Breast epithelium (tissue), 4 donors: ENCODE measurements at regions not wholly inside any gene's neighbourhood (a gene's known extent, or its start where the extent isn't known, plus 50 kb on each side); places are given as distances from the start of the nearest gene placed in this dataset.
"Not testable (repeated sequence)": the region's sequence is repeated elsewhere in the genome, so short reads cannot be mapped to it uniquely, and the experiment has no call there.

ENCODE experiments used
- DNase-seq, 2 donors: peaks; one replicate each; pipeline ENCODE4 v3.0.0-alpha.2; 2019; ENCODE audit warnings: low spot score in 2 of 2
- H3K27ac ChIP-seq, 2 donors: fragments of 200-600 bp; sonication (generic) in 1 of 2; one replicate each; pipeline ENCODE4 v1.5.1; 2016 to 2019; ENCODE audit warnings: mild to moderate bottlenecking in 1 of 2
- H3K27me3 ChIP-seq, 2 donors: fragments of 200-600 bp; sonication (generic) in 1 of 2; one replicate each; pipeline versions ENCODE4 v1.5.1 to v1.6.0; 2017 to 2019; ENCODE audit warnings: control low read depth in 1 of 2, mild to moderate bottlenecking in 1 of 2
- H3K36me3 ChIP-seq: fragments of 200-600 bp; one replicate; pipeline ENCODE4 v1.5.1; 2019
- H3K4me1 ChIP-seq, 2 donors: fragments of 200-600 bp; sonication (generic); one replicate each; pipeline ENCODE4 v1.5.1; 2016 to 2019; ENCODE audit warnings: control low read depth in 1 of 2
- H3K4me3 ChIP-seq, 3 donors: fragments of 200-600 bp; sonication (generic); 1 replicate in 2 of 3; 2 replicates in 1 of 3; pipeline ENCODE4 v1.5.1; 2016 to 2019; ENCODE audit warnings: mild to moderate bottlenecking in 3 of 3, moderate library complexity in 2 of 3
- H3K9me3 ChIP-seq, 2 donors: fragments of 200-600 bp; sonication (generic) in 1 of 2; one replicate each; pipeline ENCODE4 v1.5.1; 2016 to 2019; ENCODE audit warnings: control low read depth in 1 of 2
- CTCF ChIP-seq, 3 donors: fragments of 450-650 bp; IDR thresholded peaks; one replicate each; pipeline ENCODE4 v1.5.1; 2016 to 2017; ENCODE audit warnings: antibody characterized with exemption in 3 of 3, mild to moderate bottlenecking in 3 of 3, moderate library complexity in 3 of 3
- POLR2A ChIP-seq: fragments of 450-650 bp; IDR thresholded peaks from one replicate; pipeline ENCODE4 v1.6.1; 2016; ENCODE audit warnings: antibody characterized with exemption, mild to moderate bottlenecking, moderate library complexity
- POLR2AphosphoS5 ChIP-seq, 3 donors: sonication (generic); formaldehyde crosslinking; IDR thresholded peaks; one replicate each; pipeline ENCODE4 v1.6.1; 2017; ENCODE audit warnings: antibody characterized with exemption in 3 of 3
- intact Hi-C: fragments of 100-400 bp; cut with DNase I; formaldehyde crosslinking; loops from one replicate; pipeline ENCODE4 v1.15.1; 2023; ENCODE audit warnings: low total_unique reads

- intact Hi-C loops, result no loop called here
- H3K9me3 ChIP-seq, result no peaks in the 10 kb centered on the region
- TF ChIP-seq POLR2A (no peak), CTCF (IDR thresholded peaks at IDR 0.05) (no peak), POLR2AphosphoS5 (IDR thresholded peaks at IDR 0.05) (no peak)
- no peaks in the 10 kb centered on the region for H3K27me3 ChIP-seq
- H3K27ac ChIP-seq, result no peak overlapping the region
- DNase-seq, result no peak
- H3K4me3 ChIP-seq, result no peak overlapping the region
- H3K4me1 ChIP-seq, result no peaks in the 10 kb centered on the region
- H3K36me3 ChIP-seq, result no peaks in the 10 kb centered on the region
Measured at GRCh38 chrX:129361576-129361975, 161.7 kb downstream of the SMARCA1 start.

- intact Hi-C loops, result no loop called here
- Histone ChIP-seq H3K36me3 (no peaks in the 10 kb centered on the region), H3K9me3 (no peaks in the 10 kb centered on the region), H3K4me3 (no peak overlapping the region), H3K27ac (no peak overlapping the region), H3K27me3 (no peaks in the 10 kb centered on the region), H3K4me1 (no peaks in the 10 kb centered on the region)
- peak in 2 of 3 donors; percentile 19 to 22 for TF ChIP-seq CTCF (IDR thresholded peaks at IDR 0.05)
- no peak for TF ChIP-seq POLR2AphosphoS5 (IDR thresholded peaks at IDR 0.05)
- no peak for DNase-seq
Measured at GRCh38 chrX:129360175-129360574, 163.1 kb downstream of the SMARCA1 start.

GRCh38 chrX:129359269-129359668 is 164.0 kb downstream of the SMARCA1 start:
- TF ChIP-seq POLR2A, result no peak
- no peak for TF ChIP-seq CTCF (IDR thresholded peaks at IDR 0.05)
- no peak for TF ChIP-seq POLR2AphosphoS5 (IDR thresholded peaks at IDR 0.05)
- no peak overlapping the region for H3K4me3 ChIP-seq
- H3K27ac ChIP-seq, result no peak overlapping the region
- no peaks in the 10 kb centered on the region for H3K4me1 ChIP-seq
- DNase-seq, result no peak
- no peaks in the 10 kb centered on the region for H3K9me3 ChIP-seq
- intact Hi-C loops, result no loop called here
- H3K36me3 ChIP-seq, result no peaks in the 10 kb centered on the region
- H3K27me3 ChIP-seq, result no peaks in the 10 kb centered on the region

GRCh38 chrX:129357428-129357827 is 165.9 kb downstream of the SMARCA1 start:
- H3K4me1 ChIP-seq, DNase-seq, intact Hi-C loops, H3K36me3 ChIP-seq, H3K27me3 ChIP-seq, H3K9me3 ChIP-seq, H3K27ac ChIP-seq, H3K4me3 ChIP-seq: not testable (repeated sequence)

- TF ChIP-seq POLR2A (no peak), CTCF (IDR thresholded peaks at IDR 0.05) (no peak), POLR2AphosphoS5 (IDR thresholded peaks at IDR 0.05) (no peak)
- no peaks in the 10 kb centered on the region for H3K36me3 ChIP-seq
- DNase-seq, result no peak
- intact Hi-C loops, result no loop called here
- H3K9me3 ChIP-seq, result peaks cover 3 to 18% of the 10 kb centered on the region in 2 donors
- H3K4me1 ChIP-seq, result no peaks in the 10 kb centered on the region
- H3K27ac ChIP-seq, result no peak overlapping the region
- H3K27me3 ChIP-seq, result no peaks in the 10 kb centered on the region
- H3K4me3 ChIP-seq, result no peak overlapping the region
Measured at GRCh38 chrX:129347291-129347690, 176.0 kb downstream of the SMARCA1 start.

- Histone ChIP-seq H3K9me3 (peaks cover 3 to 18% of the 10 kb centered on the region in 2 donors), H3K27ac (no peak overlapping the region), H3K4me3 (no peak overlapping the region), H3K36me3 (no peaks in the 10 kb centered on the region), H3K27me3 (no peaks in the 10 kb centered on the region), H3K4me1 (no peaks in the 10 kb centered on the region)
- intact Hi-C loops, result no loop called here
- TF ChIP-seq CTCF (IDR thresholded peaks at IDR 0.05) (no peak), POLR2AphosphoS5 (IDR thresholded peaks at IDR 0.05) (no peak), POLR2A (no peak)
- DNase-seq, result no peak
Measured at GRCh38 chrX:129346574-129346973, 176.7 kb downstream of the SMARCA1 start.

- intact Hi-C loops, H3K27ac ChIP-seq, H3K4me3 ChIP-seq, H3K27me3 ChIP-seq, H3K4me1 ChIP-seq, DNase-seq, H3K36me3 ChIP-seq: not testable (repeated sequence)
- peaks cover 17 to 19% of the 10 kb centered on the region in 2 donors for H3K9me3 ChIP-seq
Measured at GRCh38 chrX:129337264-129337663, 186.0 kb downstream of the SMARCA1 start.
